ENCODE measurements at regions not wholly inside any gene's neighbourhood (a gene's known extent, or its start where the extent isn't known, plus 50 kb on each side); places are given as distances from the start of the nearest gene placed in this dataset.

GRCh38 chr5:88426441-88426840 is 157.8 kb upstream of the TMEM161B start:
- H2BK120ac ChIP-seq (ENCODE audit: low read depth, low read length, poor library complexity, severe bottlenecking): no peak overlapping the region
- no peak overlapping the region for H3K4ac ChIP-seq (ENCODE audit: low read depth, low read length)
- H3K27ac ChIP-seq (ENCODE audit: insufficient read length, low read depth, low read length): no peak overlapping the region

More at GRCh38 chr5:88426441-88426840, 157.8 kb upstream of the TMEM161B start:
- Mint-ChIP-seq H3K36me3 (ENCODE audit: insufficient read depth in 1 of 3, low read depth in 3 of 3) (peaks cover 0 to 2% (median 0%) of the 10 kb centered on the region in 3 experiments; a peak in 2 of 7 replicates), H3K27ac (no peak overlapping the region; a peak in 1 of 7 replicates), H3K9me3 (no peaks in the 10 kb centered on the region; a peak in 1 of 5 replicates), H3K4me1 (no peaks in the 10 kb centered on the region), H3K4me3 (no peak overlapping the region), H3K27me3 (ENCODE audit: low read depth) (no peaks in the 10 kb centered on the region)
- Histone ChIP-seq H3K79me2 (ENCODE audit: insufficient read depth, low read length) (no peaks in the 10 kb centered on the region), H3K9me3 (ENCODE audit: control insufficient read depth, low read depth, low read length) (no peaks in the 10 kb centered on the region), H2BK20ac (ENCODE audit: low read depth, low read length, poor library complexity, severe bottlenecking) (no peak overlapping the region), H4K5ac (ENCODE audit: insufficient read length, low read depth, low read length) (no peak overlapping the region), H2AFZ (ENCODE audit: low read length) (no peak overlapping the region), H2BK5ac (ENCODE audit: insufficient read length, low read length) (no peak overlapping the region), H4K8ac (replicated peaks; ENCODE audit: insufficient read length, low read depth, low read length) (no peak overlapping the region), H3K4me2 (ENCODE audit: insufficient read depth, insufficient read length, low read length) (no peak overlapping the region), H4K20me1 (ENCODE audit: control insufficient read depth, insufficient read depth, insufficient read length) (no peaks in the 10 kb centered on the region), H2AK5ac (ENCODE audit: insufficient read length, low read length) (no peak overlapping the region), H3T11ph (ENCODE audit: low read length) (no peak overlapping the region), H2BK12ac (ENCODE audit: insufficient read length, low read depth, low read length) (no peak overlapping the region), H3K27me3 (ENCODE audit: insufficient read depth, low read length) (no peaks in the 10 kb centered on the region), H3K18ac (ENCODE audit: insufficient read length, low read depth, low read length) (no peak overlapping the region), H3K23ac (ENCODE audit: insufficient read length, low read depth, low read length) (no peak overlapping the region), H2BK15ac (ENCODE audit: low read depth, low read length) (no peak overlapping the region), H3K79me1 (ENCODE audit: insufficient read depth, low read depth, low read length, poor library complexity, severe bottlenecking) (no peaks in the 10 kb centered on the region), H3K4me1 (ENCODE audit: insufficient read depth, low read length) (no peaks in the 10 kb centered on the region), H4K91ac (ENCODE audit: insufficient read length, low read depth, low read length) (no peak overlapping the region), H3K14ac (ENCODE audit: insufficient read depth, low read length) (no peak overlapping the region), H3K56ac (ENCODE audit: insufficient read length, low read depth, low read length) (no peak overlapping the region), H3K9ac (ENCODE audit: extremely low read depth, insufficient read length, low read length) (no peak overlapping the region), H3K23me2 (ENCODE audit: insufficient read length, low read depth, low read length, poor library complexity, severe bottlenecking) (no peaks in the 10 kb centered on the region)
- DNase-seq: no peak
- no peak for TF ChIP-seq CTCF (conservative IDR thresholded peaks at IDR 0.05)
